ENCODE measurements at regions not wholly inside any gene's neighbourhood (a gene's known extent, or its start where the extent isn't known, plus 50 kb on each side); places are given as distances from the start of the nearest gene placed in this dataset.

GRCh38 chr15:38660738-38661137, 96.1 kb upstream of the RASGRP1 start:
- ChIA-PET POLR2A (interaction anchor here (1.1 to 19.6 kb wide), 7 partner anchors 8 to 123 kb away, joined by 3 to 548 read pairs (median 3); no protein-coding TSS in a partner anchor), CTCF (interaction anchor here (0.6 to 4.7 kb wide), 3 partner anchors 9 to 30 kb away, joined by 3 to 44 read pairs (median 25); no protein-coding TSS in a partner anchor)
- H3K4me1 Mint-ChIP-seq = peaks cover 50 to 94% (median 83%) of the 10 kb centered on the region in 7 donors
- no peak overlapping the region for H3K4me3 ChIP-seq (ENCODE audit: low read length)
- no peaks in the 10 kb centered on the region for H3K9me3 ChIP-seq (ENCODE audit: control insufficient read depth in 2 of 3, low read length in 3 of 3)
- no peaks in the 10 kb centered on the region for H3K36me3 ChIP-seq (ENCODE audit: control insufficient read depth in 2 of 3, insufficient read depth in 3 of 3, low read length in 3 of 3)
- no peaks in the 10 kb centered on the region for H3K27me3 ChIP-seq (ENCODE audit: control insufficient read depth in 2 of 2, insufficient read depth in 2 of 2, low read length in 2 of 2)
- H3K9me3 Mint-ChIP-seq = peaks cover 0 to 6% (median 0%) of the 10 kb centered on the region in 11 donors
- peak overlapping the region; percentile 56 for H3K27ac ChIP-seq (ENCODE audit: low read depth, low read length)
- DNase-seq (peak in 2 of 9 donors; percentile 27 to 29), ATAC-seq (peak; percentile 65)
- peak overlapping the region; percentile 5 to 84 (median 70) for H3K4me3 Mint-ChIP-seq
- no peaks in the 10 kb centered on the region for H3K27me3 Mint-ChIP-seq
- H3K4me1 ChIP-seq (ENCODE audit: control insufficient read depth in 2 of 2, insufficient read depth in 2 of 2, low read length in 2 of 2) = peaks cover 17 to 53% of the 10 kb centered on the region in 2 donors
- intact Hi-C loops (cut with micrococcal nuclease) = no loop called here
- H3K27ac Mint-ChIP-seq = peak overlapping the region; percentile 56 to 94 (median 88)
- peaks cover 0 to 25% (median 0%) of the 10 kb centered on the region in 5 donors for H3K36me3 Mint-ChIP-seq

GRCh38 chr15:38662033-38662802, 97.6 kb upstream of the RASGRP1 start:
- Histone ChIP-seq H3K9me3 (ENCODE audit: control insufficient read depth in 2 of 3, low read length in 3 of 3) (no peaks in the 10 kb centered on the region), H3K4me1 (ENCODE audit: control insufficient read depth in 2 of 2, insufficient read depth in 2 of 2, low read length in 2 of 2) (peaks cover 25 to 64% of the 10 kb centered on the region in 2 donors), H3K27me3 (ENCODE audit: control insufficient read depth in 2 of 2, insufficient read depth in 2 of 2, low read length in 2 of 2) (no peaks in the 10 kb centered on the region), H3K27ac (ENCODE audit: low read depth, low read length) (no peak overlapping the region), H3K36me3 (ENCODE audit: control insufficient read depth in 2 of 3, insufficient read depth in 3 of 3, low read length in 3 of 3) (no peaks in the 10 kb centered on the region), H3K4me3 (ENCODE audit: low read length) (no peak overlapping the region)
- CTCF ChIA-PET = interaction anchor here (0.6 to 4.7 kb wide), 7 partner anchors 10 to 139 kb away, joined by 3 to 44 read pairs (median 3); no protein-coding TSS in a partner anchor
- Mint-ChIP-seq H3K4me1 (peaks cover 57 to 97% (median 88%) of the 10 kb centered on the region in 7 donors), H3K27ac (peak overlapping the region in 8 of 9 donors; percentile 10 to 94 (median 78)), H3K4me3 (peak overlapping the region in 4 of 10 donors; percentile 38 to 58 (median 43)), H3K36me3 (peaks cover 0 to 22% (median 0%) of the 10 kb centered on the region in 5 donors), H3K9me3 (peaks cover 0 to 6% (median 0%) of the 10 kb centered on the region in 11 donors), H3K27me3 (no peaks in the 10 kb centered on the region)
- intact Hi-C loops (cut with micrococcal nuclease) = no loop called here
- no peak for DNase-seq
- POLR2A ChIA-PET = interaction anchor here (1.0 to 19.6 kb wide), 10 partner anchors 6 to 110 kb away, joined by 3 to 548 read pairs (median 5); no protein-coding TSS in a partner anchor
- ATAC-seq = no peak

- H3K27me3 ChIP-seq (ENCODE audit: control insufficient read depth in 2 of 2, insufficient read depth in 2 of 2, low read length in 2 of 2) = no peaks in the 10 kb centered on the region
- Mint-ChIP-seq H3K4me3 (peak overlapping the region in 3 of 10 donors; percentile 37 to 58 (median 39)), H3K36me3 (peaks cover 0 to 26% (median 0%) of the 10 kb centered on the region in 5 donors), H3K27me3 (no peaks in the 10 kb centered on the region), H3K9me3 (peaks cover 0 to 9% (median 0%) of the 10 kb centered on the region in 11 donors), H3K27ac (peak overlapping the region in 8 of 9 donors; percentile 10 to 94 (median 74)), H3K4me1 (peaks cover 63 to 98% (median 88%) of the 10 kb centered on the region in 7 donors)
- no peaks in the 10 kb centered on the region for H3K9me3 ChIP-seq (ENCODE audit: control insufficient read depth in 2 of 3, low read length in 3 of 3)
- H3K36me3 ChIP-seq (ENCODE audit: control insufficient read depth in 2 of 3, insufficient read depth in 3 of 3, low read length in 3 of 3) = no peaks in the 10 kb centered on the region
- H3K27ac ChIP-seq (ENCODE audit: low read depth, low read length) = no peak overlapping the region
- peaks cover 31 to 70% of the 10 kb centered on the region in 2 donors for H3K4me1 ChIP-seq (ENCODE audit: control insufficient read depth in 2 of 2, insufficient read depth in 2 of 2, low read length in 2 of 2)
- ATAC-seq (no peak), DNase-seq (no peak)
- ChIA-PET POLR2A (interaction anchor here (1.0 to 15.9 kb wide), 7 partner anchors 10 to 102 kb away, joined by 4 to 548 read pairs (median 5); no protein-coding TSS in a partner anchor), CTCF (interaction anchor here (1.0 to 4.7 kb wide), 3 partner anchors 11 to 24 kb away, joined by 4 to 44 read pairs (median 9); no protein-coding TSS in a partner anchor)
- intact Hi-C loops (cut with micrococcal nuclease) = no loop called here
- no peak overlapping the region for H3K4me3 ChIP-seq (ENCODE audit: low read length)
These were observed 98.2 kb upstream of the RASGRP1 start for GRCh38 chr15:38662805-38663204.

GRCh38 chr15:38665586-38666305, 101.1 kb upstream of the RASGRP1 start:
- peak; percentile 55 for ATAC-seq
- Histone ChIP-seq H3K4me1 (ENCODE audit: control insufficient read depth in 2 of 2, insufficient read depth in 2 of 2, low read length in 2 of 2) (peaks cover 44 to 79% of the 10 kb centered on the region in 2 donors), H3K36me3 (ENCODE audit: control insufficient read depth in 2 of 3, insufficient read depth in 3 of 3, low read length in 3 of 3) (no peaks in the 10 kb centered on the region), H3K27me3 (ENCODE audit: control insufficient read depth in 2 of 2, insufficient read depth in 2 of 2, low read length in 2 of 2) (no peaks in the 10 kb centered on the region), H3K4me3 (ENCODE audit: low read length) (no peak overlapping the region), H3K27ac (ENCODE audit: low read depth, low read length) (peak overlapping the region; percentile 58), H3K9me3 (ENCODE audit: control insufficient read depth in 2 of 3, low read length in 3 of 3) (no peaks in the 10 kb centered on the region)
- peaks cover 52 to 94% (median 89%) of the 10 kb centered on the region in 7 donors for H3K4me1 Mint-ChIP-seq
- ChIA-PET CTCF (interaction anchor here (0.8 to 4.7 kb wide), 5 partner anchors 10 to 102 kb away, joined by 3 to 44 read pairs (median 5); partner anchors contain the start of gene RASGRP1), POLR2A (interaction anchor here (0.9 to 15.9 kb wide), 5 partner anchors 9 to 102 kb away, joined by 4 to 548 read pairs (median 13); partner anchors contain the start of gene RASGRP1)
- peak overlapping the region; percentile 39 to 100 (median 93) for H3K27ac Mint-ChIP-seq
- peak overlapping the region in 8 of 10 donors; percentile 4 to 71 (median 47) for H3K4me3 Mint-ChIP-seq
- intact Hi-C loops (cut with micrococcal nuclease) = loop anchor here (1.0 kb wide), 1 partner anchor 12 kb away; no protein-coding TSS in a partner anchor
- DNase-seq = peak in 6 of 9 donors; percentile 46 to 54 (median 50)
- peaks cover 0 to 9% (median 0%) of the 10 kb centered on the region in 11 donors for H3K9me3 Mint-ChIP-seq
- H3K27me3 Mint-ChIP-seq = no peaks in the 10 kb centered on the region
- peaks cover 0 to 22% (median 0%) of the 10 kb centered on the region in 5 donors for H3K36me3 Mint-ChIP-seq

- Histone ChIP-seq H3K36me3 (ENCODE audit: control insufficient read depth in 2 of 3, insufficient read depth in 3 of 3, low read length in 3 of 3) (no peaks in the 10 kb centered on the region), H3K27ac (ENCODE audit: low read depth, low read length) (peak overlapping the region; percentile 58), H3K9me3 (ENCODE audit: control insufficient read depth in 2 of 3, low read length in 3 of 3) (no peaks in the 10 kb centered on the region), H3K4me3 (ENCODE audit: low read length) (no peak overlapping the region), H3K4me1 (ENCODE audit: control insufficient read depth in 2 of 2, insufficient read depth in 2 of 2, low read length in 2 of 2) (peaks cover 56 to 88% of the 10 kb centered on the region in 2 donors), H3K27me3 (ENCODE audit: control insufficient read depth in 2 of 2, insufficient read depth in 2 of 2, low read length in 2 of 2) (no peaks in the 10 kb centered on the region)
- H3K27ac Mint-ChIP-seq = peak overlapping the region; percentile 83 to 100 (median 93)
- ATAC-seq (no peak), DNase-seq (no peak)
- peak overlapping the region; percentile 7 to 77 (median 57) for H3K4me3 Mint-ChIP-seq
- H3K36me3 Mint-ChIP-seq = peaks cover 0 to 22% (median 0%) of the 10 kb centered on the region in 5 donors
- ChIA-PET POLR2A (interaction anchor here (0.7 to 15.9 kb wide), 7 partner anchors 7 to 103 kb away, joined by 3 to 548 read pairs (median 13); partner anchors contain the start of gene RASGRP1), CTCF (interaction anchor here (2.0 to 10.5 kb wide), 3 partner anchors 16 to 103 kb away, joined by 8 to 139 read pairs (median 114); partner anchors contain the start of gene RASGRP1)
- peaks cover 0 to 9% (median 0%) of the 10 kb centered on the region in 11 donors for H3K9me3 Mint-ChIP-seq
- H3K27me3 Mint-ChIP-seq = no peaks in the 10 kb centered on the region
- peaks cover 58 to 95% (median 91%) of the 10 kb centered on the region in 7 donors for H3K4me1 Mint-ChIP-seq
- intact Hi-C loops (cut with micrococcal nuclease) = no loop called here
These were observed 102.4 kb upstream of the RASGRP1 start for GRCh38 chr15:38666865-38667510.
